SW480 (cell line): ENCODE measurements at regions not wholly inside any gene's neighbourhood (a gene's known extent, or its start where the extent isn't known, plus 50 kb on each side); places are given as distances from the start of the nearest gene placed in this dataset.

Experiments
- DNase-seq: peaks from one replicate; pipeline ENCODE4 v3.0.0-alpha.2; 2016; ENCODE audit warnings: low spot score

GRCh38 chr15:46856839-46857502, 860.3 kb upstream of the SEMA6D start:
- no peak for DNase-seq

GRCh38 chr15:46858150-46858549, 859.2 kb upstream of the SEMA6D start:
- DNase-seq = no peak

GRCh38 chr15:46861796-46862195, 855.5 kb upstream of the SEMA6D start:
- DNase-seq = no peak

GRCh38 chr15:46865155-46865554, 852.1 kb upstream of the SEMA6D start:
- no peak for DNase-seq

- no peak for DNase-seq
Observed at GRCh38 chr15:46872286-46872980, 844.9 kb upstream of the SEMA6D start.

GRCh38 chr15:46872981-46873330, 844.3 kb upstream of the SEMA6D start:
- DNase-seq = no peak

GRCh38 chr15:46879032-46879770, 838.1 kb upstream of the SEMA6D start:
- no peak for DNase-seq

- no peak for DNase-seq
Observed at GRCh38 chr15:46880791-46881190, 836.5 kb upstream of the SEMA6D start.

GRCh38 chr15:46892621-46893160, 824.6 kb upstream of the SEMA6D start:
- no peak for DNase-seq

- DNase-seq = no peak
Observed at GRCh38 chr15:46894644-46895043, 822.7 kb upstream of the SEMA6D start.

GRCh38 chr15:46897266-46897665, 820.0 kb upstream of the SEMA6D start:
- no peak for DNase-seq

GRCh38 chr15:46901001-46901400, 816.3 kb upstream of the SEMA6D start:
- no peak for DNase-seq

GRCh38 chr15:46917721-46918252, 799.5 kb upstream of the SEMA6D start:
- DNase-seq = no peak

GRCh38 chr15:46918462-46919140, 798.7 kb upstream of the SEMA6D start:
- DNase-seq = no peak

GRCh38 chr15:46921891-46922290, 795.4 kb upstream of the SEMA6D start:
- DNase-seq = no peak

GRCh38 chr15:46930426-46930825, 786.9 kb upstream of the SEMA6D start:
- no peak for DNase-seq

GRCh38 chr15:46933332-46933731, 784.0 kb upstream of the SEMA6D start:
- no peak for DNase-seq

GRCh38 chr15:46934851-46935250, 782.5 kb upstream of the SEMA6D start:
- no peak for DNase-seq

- no peak for DNase-seq
Observed at GRCh38 chr15:46938169-46938568, 779.1 kb upstream of the SEMA6D start.

GRCh38 chr15:46941241-46941640, 776.1 kb upstream of the SEMA6D start:
- no peak for DNase-seq

GRCh38 chr15:46946953-46947352, 770.4 kb upstream of the SEMA6D start:
- no peak for DNase-seq

GRCh38 chr15:46955576-46955975, 761.7 kb upstream of the SEMA6D start:
- DNase-seq = no peak
